OCI-LY7 (cell line): ENCODE measurements at regions not wholly inside any gene's neighbourhood (a gene's known extent, or its start where the extent isn't known, plus 50 kb on each side); places are given as distances from the start of the nearest gene placed in this dataset.

Source experiments
- BruUV-seq: library from RNA; stranded (reverse); fragments of 400-500 nt; replicated peaks from 2 replicates; lab custom pipeline; 2021; lab: Mats Ljungman, UMichigan
- CTCF ChIA-PET: fragments of 300-600 bp; sonication (Branson Sonifier 250); formaldehyde crosslinking; loops from one replicate; lab custom pipeline; 2022; ENCODE audit warnings: antibody characterized with exemption; ENCODE audit not compliant: unreplicated experiment; lab: Charles Lee
- POLR2A ChIA-PET: fragments of 300-600 bp; sonication (Branson Sonifier 250); formaldehyde crosslinking; loops from one replicate; lab custom pipeline; 2022; ENCODE audit warnings: antibody characterized with exemption; lab: Charles Lee
- DNase-seq: peaks from one replicate; pipeline ENCODE4 v3.0.0-alpha.2; 2015; ENCODE audit warnings: low spot score
- H2AFZ ChIP-seq: fragments of 200-600 bp; sonication (generic), shearing (Covaris generic); 2 replicates; pipeline ENCODE4 v1.6.1; 2014; ENCODE audit warnings: mild to moderate bottlenecking, antibody characterized with exemption, low read length, moderate library complexity
- H3K27ac ChIP-seq: fragments of 200-600 bp; sonication (generic); 2 replicates; pipeline ENCODE4 v1.5.1; 2014; ENCODE audit warnings: mixed run types, low read depth, mild to moderate bottlenecking, moderate library complexity, low read length, inconsistent platforms; ENCODE audit not compliant: poor library complexity, severe bottlenecking
- H3K36me3 ChIP-seq: fragments of 200-600 bp; sonication (generic); 2 replicates; pipeline ENCODE4 v1.6.1; 2014; ENCODE audit warnings: mild to moderate bottlenecking, antibody characterized with exemption, low read length, moderate library complexity, mixed read lengths; ENCODE audit not compliant: insufficient read depth
- H3K4me1 ChIP-seq: fragments of 200-600 bp; sonication (generic); 2 replicates; pipeline ENCODE4 v1.5.1; 2014; ENCODE audit warnings: mild to moderate bottlenecking, low read length; ENCODE audit not compliant: insufficient read depth, poor library complexity, severe bottlenecking
- H3K4me2 ChIP-seq: fragments of 200-600 bp; sonication (generic); 2 replicates; pipeline ENCODE4 v1.6.1; 2014; ENCODE audit warnings: mild to moderate bottlenecking, low read length
- H3K4me3 ChIP-seq: fragments of 200-600 bp; sonication (generic); 2 replicates; pipeline ENCODE4 v1.5.1; 2014; ENCODE audit warnings: mild to moderate bottlenecking, low read depth, low read length; ENCODE audit not compliant: poor library complexity, severe bottlenecking
- H3K79me2 ChIP-seq: fragments of 200-600 bp; sonication (generic); 2 replicates; pipeline ENCODE4 v1.6.1; 2016; ENCODE audit warnings: low read depth, mild to moderate bottlenecking, low read length, moderate library complexity, mixed read lengths; ENCODE audit not compliant: insufficient read depth
- H3K9me2 ChIP-seq: fragments of 200-600 bp; sonication (generic); 2 replicates; pipeline ENCODE4 v1.6.1; 2016; ENCODE audit warnings: mild to moderate bottlenecking, low read length, mixed read lengths; ENCODE audit not compliant: insufficient read depth
- H3K9me3 ChIP-seq: fragments of 200-600 bp; sonication (generic); 2 replicates; pipeline ENCODE4 v1.6.1; 2014; ENCODE audit warnings: mild to moderate bottlenecking, mixed run types, low read length, mixed read lengths
- H4K20me1 ChIP-seq: fragments of 200-600 bp; sonication (generic); 2 replicates; pipeline ENCODE4 v1.6.1; 2014; ENCODE audit warnings: mild to moderate bottlenecking, antibody characterized with exemption, low read length, moderate library complexity, mixed read lengths; ENCODE audit not compliant: insufficient read depth
- EZH2phosphoT487 ChIP-seq: fragments of 200-600 bp; sonication (generic); IDR thresholded peaks from 2 replicates; pipeline ENCODE4 v1.6.1; 2018; ENCODE audit warnings: low read depth, borderline replicate concordance, mild to moderate bottlenecking, mixed run types, antibody characterized with exemption, low read length, moderate library complexity, mixed read lengths
- intact Hi-C: fragments of 100-400 bp; cut with micrococcal nuclease; formaldehyde crosslinking; loops from one replicate; pipeline ENCODE4 v1.10.0; 2022; ENCODE audit not compliant: unreplicated experiment
- TF ChIP-seq, protein P1 (sequence below): fragments of 200-600 bp; sonication (generic); conservative IDR thresholded peaks from 2 replicates; pipeline ENCODE4 v1.5.1; 2014; ENCODE audit warnings: mild to moderate bottlenecking, antibody characterized with exemption, low read length, moderate library complexity, mixed read lengths

DNA sequence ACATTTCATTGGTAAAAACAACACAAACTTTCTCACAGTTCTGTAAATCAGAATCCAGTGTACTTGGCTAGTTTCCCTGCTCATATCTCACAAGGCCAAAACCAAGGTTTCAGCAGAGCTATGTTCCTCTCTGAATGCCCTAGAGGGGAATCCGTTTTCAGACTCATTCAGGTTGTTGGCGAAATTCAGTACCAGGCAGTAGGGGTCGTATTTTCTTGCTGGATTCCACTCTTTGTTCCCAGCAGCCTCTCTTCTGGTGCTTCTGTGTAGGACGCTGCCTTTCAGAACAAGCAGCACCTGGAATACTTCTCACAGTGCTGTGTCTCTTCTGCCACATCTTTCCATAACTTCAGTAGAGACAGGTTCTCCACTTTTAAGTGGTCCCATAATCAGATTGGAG is 351.9 kb downstream of the PCDH18 start:
- no peak overlapping the region for H3K27ac ChIP-seq
- H2AFZ ChIP-seq = no peak overlapping the region
- no peaks in the 10 kb centered on the region for H3K4me1 ChIP-seq
- no peaks in the 10 kb centered on the region for H3K9me3 ChIP-seq
- H3K36me3 ChIP-seq = no peaks in the 10 kb centered on the region
- ChIA-PET CTCF (no interaction called here), POLR2A (interaction anchor here (0.7 kb wide), 1 partner anchor 13 kb away, joined by 3 read pairs; no protein-coding TSS in a partner anchor)
- H3K9me2 ChIP-seq = no peaks in the 10 kb centered on the region
- H4K20me1 ChIP-seq = no peaks in the 10 kb centered on the region
- intact Hi-C loops = no loop called here
- H3K4me3 ChIP-seq = no peak overlapping the region
- H3K79me2 ChIP-seq = no peaks in the 10 kb centered on the region
- no TSS peak for BruUV-seq
- H3K4me2 ChIP-seq = no peak overlapping the region
- no peak for DNase-seq
- TF ChIP-seq, protein P1, sequence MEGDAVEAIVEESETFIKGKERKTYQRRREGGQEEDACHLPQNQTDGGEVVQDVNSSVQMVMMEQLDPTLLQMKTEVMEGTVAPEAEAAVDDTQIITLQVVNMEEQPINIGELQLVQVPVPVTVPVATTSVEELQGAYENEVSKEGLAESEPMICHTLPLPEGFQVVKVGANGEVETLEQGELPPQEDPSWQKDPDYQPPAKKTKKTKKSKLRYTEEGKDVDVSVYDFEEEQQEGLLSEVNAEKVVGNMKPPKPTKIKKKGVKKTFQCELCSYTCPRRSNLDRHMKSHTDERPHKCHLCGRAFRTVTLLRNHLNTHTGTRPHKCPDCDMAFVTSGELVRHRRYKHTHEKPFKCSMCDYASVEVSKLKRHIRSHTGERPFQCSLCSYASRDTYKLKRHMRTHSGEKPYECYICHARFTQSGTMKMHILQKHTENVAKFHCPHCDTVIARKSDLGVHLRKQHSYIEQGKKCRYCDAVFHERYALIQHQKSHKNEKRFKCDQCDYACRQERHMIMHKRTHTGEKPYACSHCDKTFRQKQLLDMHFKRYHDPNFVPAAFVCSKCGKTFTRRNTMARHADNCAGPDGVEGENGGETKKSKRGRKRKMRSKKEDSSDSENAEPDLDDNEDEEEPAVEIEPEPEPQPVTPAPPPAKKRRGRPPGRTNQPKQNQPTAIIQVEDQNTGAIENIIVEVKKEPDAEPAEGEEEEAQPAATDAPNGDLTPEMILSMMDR = no peak
- TF ChIP-seq EZH2phosphoT487 = no peak

DNA sequence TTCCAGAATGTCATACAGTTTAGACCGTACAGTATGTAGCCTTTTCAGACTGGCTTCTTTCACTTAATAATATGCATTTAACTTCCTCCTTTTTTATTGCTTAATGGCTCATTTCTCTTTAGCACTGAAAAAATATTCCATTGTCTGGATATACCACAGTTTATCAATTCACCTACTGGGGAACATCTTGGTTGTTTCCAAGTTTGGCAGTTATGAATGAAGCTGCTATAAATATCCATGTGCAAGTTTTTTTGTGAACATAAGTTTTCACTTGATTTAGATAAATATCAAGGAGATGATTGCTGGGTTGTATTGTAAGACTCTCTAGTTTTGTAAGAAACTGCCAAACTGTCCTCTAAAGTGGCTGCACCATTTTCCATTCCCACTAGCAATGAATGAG is 375.5 kb downstream of the PCDH18 start:
- Histone ChIP-seq H3K27ac (no peak overlapping the region), H3K36me3 (no peaks in the 10 kb centered on the region), H3K4me3 (no peak overlapping the region), H3K9me2 (0 out of 2 replicates have a peak, but pooled peaks cover 3% of the 10 kb centered on the region), H3K79me2 (no peaks in the 10 kb centered on the region), H4K20me1 (no peaks in the 10 kb centered on the region), H3K4me1 (no peaks in the 10 kb centered on the region), H2AFZ (no peak overlapping the region), H3K4me2 (no peak overlapping the region), H3K9me3 (no peaks in the 10 kb centered on the region)
- no peak for TF ChIP-seq EZH2phosphoT487
- TF ChIP-seq, protein P1 = no peak
- CTCF ChIA-PET = no interaction called here
- no peak for DNase-seq
- POLR2A ChIA-PET = no interaction called here
- no TSS peak for BruUV-seq
- intact Hi-C loops = no loop called here

DNA sequence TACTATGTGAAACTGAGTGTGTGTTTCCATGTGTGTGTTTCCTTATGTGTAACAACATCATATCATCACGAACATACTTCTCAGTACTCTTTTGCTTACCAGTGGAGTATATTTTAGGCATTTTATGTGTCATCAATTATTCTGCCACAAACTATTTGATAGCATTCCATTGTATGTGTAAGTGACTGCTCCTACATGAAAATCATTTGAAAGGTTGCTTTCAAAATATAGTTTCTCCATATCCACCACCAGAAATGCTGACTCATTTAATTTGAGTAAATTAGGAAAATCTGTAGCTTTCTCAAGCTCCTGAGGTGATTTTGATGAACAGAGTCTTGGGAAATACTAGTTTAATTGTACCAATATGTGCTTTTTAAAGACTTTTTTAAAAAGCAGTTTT is 376.2 kb downstream of the PCDH18 start:
- TF ChIP-seq, protein P1 = no peak
- no peak for TF ChIP-seq EZH2phosphoT487

More for the DNA sequence above, 376.2 kb downstream of the PCDH18 start:
- Histone ChIP-seq H3K9me2 (0 out of 2 replicates have a peak, but pooled peaks cover 3% of the 10 kb centered on the region), H3K4me1 (no peaks in the 10 kb centered on the region), H4K20me1 (no peaks in the 10 kb centered on the region), H3K79me2 (no peaks in the 10 kb centered on the region), H3K36me3 (no peaks in the 10 kb centered on the region), H3K9me3 (no peaks in the 10 kb centered on the region), H3K27ac (no peak overlapping the region), H3K4me2 (no peak overlapping the region), H2AFZ (no peak overlapping the region), H3K4me3 (no peak overlapping the region)
- intact Hi-C loops = no loop called here
- CTCF ChIA-PET = no interaction called here
- POLR2A ChIA-PET = no interaction called here
- DNase-seq = no peak
- no TSS peak for BruUV-seq
